SH-SY5Y (cell line): ENCODE measurements at regions not wholly inside any gene's neighbourhood (a gene's known extent, or its start where the extent isn't known, plus 50 kb on each side); places are given as distances from the start of the nearest gene placed in this dataset.

Experiments
- GATA2 ChIP-seq: IDR thresholded peaks from 2 replicates; pipeline ENCODE4 v1.6.1; 2011; ENCODE audit warnings: mild to moderate bottlenecking, low read depth, low read length
- GATA3 ChIP-seq: IDR thresholded peaks from 2 replicates; pipeline ENCODE4 v1.6.1; 2011; ENCODE audit warnings: low read depth, mild to moderate bottlenecking, low read length, moderate library complexity

DNA sequence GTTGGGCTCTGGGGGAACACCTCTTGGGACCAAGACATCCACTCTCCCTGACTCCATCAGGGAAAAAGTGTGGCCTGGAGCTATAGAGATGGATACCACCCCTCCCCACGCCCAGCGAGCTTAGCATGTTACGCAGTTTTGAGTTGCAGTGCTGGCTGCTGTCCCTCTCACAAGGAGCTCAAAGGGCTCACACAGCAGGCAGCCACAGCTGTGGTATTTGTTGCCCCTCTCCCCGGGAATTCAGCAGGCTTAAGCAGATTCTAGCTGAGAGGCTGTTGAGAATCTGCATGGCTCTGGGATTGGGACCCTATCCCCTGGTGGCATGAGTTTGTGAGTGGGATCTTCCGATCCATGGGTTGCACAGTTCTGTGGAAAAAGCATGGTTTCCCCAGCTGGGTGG, 673.1 kb upstream of the FSHR start:
- TF ChIP-seq GATA2 (no peak), GATA3 (no peak)
